ENCODE measurements at regions not wholly inside any gene's neighbourhood (a gene's known extent, or its start where the extent isn't known, plus 50 kb on each side); places are given as distances from the start of the nearest gene placed in this dataset.

DNA sequence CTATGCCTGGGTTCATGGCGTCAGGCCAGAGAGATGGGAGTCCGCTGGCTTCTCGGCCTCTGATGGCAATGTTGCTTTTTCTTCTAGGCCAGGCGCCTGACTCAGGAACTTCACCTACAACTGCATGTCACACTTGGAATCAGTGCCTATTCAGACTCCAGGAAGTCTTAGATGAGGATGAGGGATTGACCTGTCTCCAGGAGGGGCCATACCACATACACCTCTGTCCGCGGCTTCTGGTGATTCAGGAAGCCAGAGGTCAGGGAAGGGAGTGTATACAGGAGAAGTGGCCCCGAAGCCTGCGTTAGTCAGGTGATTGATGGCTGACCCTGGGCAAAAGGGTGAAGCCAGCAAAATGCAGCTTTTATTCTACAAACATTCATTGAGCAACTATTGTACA lies 109.1 kb upstream of the RMDN2 start:
- TF ChIP-seq POLR2A (IDR thresholded peaks at IDR 0.05): no peak
- TF ChIP-seq, protein P1, sequence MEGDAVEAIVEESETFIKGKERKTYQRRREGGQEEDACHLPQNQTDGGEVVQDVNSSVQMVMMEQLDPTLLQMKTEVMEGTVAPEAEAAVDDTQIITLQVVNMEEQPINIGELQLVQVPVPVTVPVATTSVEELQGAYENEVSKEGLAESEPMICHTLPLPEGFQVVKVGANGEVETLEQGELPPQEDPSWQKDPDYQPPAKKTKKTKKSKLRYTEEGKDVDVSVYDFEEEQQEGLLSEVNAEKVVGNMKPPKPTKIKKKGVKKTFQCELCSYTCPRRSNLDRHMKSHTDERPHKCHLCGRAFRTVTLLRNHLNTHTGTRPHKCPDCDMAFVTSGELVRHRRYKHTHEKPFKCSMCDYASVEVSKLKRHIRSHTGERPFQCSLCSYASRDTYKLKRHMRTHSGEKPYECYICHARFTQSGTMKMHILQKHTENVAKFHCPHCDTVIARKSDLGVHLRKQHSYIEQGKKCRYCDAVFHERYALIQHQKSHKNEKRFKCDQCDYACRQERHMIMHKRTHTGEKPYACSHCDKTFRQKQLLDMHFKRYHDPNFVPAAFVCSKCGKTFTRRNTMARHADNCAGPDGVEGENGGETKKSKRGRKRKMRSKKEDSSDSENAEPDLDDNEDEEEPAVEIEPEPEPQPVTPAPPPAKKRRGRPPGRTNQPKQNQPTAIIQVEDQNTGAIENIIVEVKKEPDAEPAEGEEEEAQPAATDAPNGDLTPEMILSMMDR (IDR thresholded peaks at IDR 0.05): no peak
- intact Hi-C loops (cut with DNase I): no loop called here
- DNase-seq (no peak), ATAC-seq (no peak)
- H3K4me1 ChIP-seq: no peaks in the 10 kb centered on the region
- no peaks in the 10 kb centered on the region for H3K36me3 ChIP-seq
- WGBS, 4 donors: 90 to 96% (median 93%) methylated on average over 8 of the region's 8 CpGs
- H3K27me3 ChIP-seq: no peaks in the 10 kb centered on the region
- no peak overlapping the region for H3K27ac ChIP-seq
- H3K4me3 ChIP-seq: no peak overlapping the region
- peaks cover 0 to 9% (median 0%) of the 10 kb centered on the region in 12 donors for H3K9me3 ChIP-seq

DNA sequence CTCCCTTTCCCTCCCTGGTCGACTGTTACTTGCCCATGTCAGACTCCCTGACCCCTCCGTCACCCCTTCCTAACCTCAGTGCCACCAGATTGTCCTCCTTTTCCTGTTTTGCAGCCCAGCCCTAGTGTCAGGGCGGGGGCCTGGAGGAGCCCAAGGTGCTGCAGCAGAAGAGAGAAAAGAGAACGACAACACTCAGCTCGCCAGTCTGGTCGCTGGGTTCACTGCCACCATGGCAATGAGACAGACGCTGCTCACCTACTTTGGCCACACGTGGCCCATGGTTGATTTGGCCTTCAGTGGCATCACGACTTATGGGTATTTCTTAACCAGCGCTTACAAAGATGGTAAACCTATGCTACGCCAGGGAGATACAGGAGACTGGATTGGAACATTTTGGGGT lies 108.4 kb upstream of the RMDN2 start:
- no peak for ATAC-seq
- Histone ChIP-seq H3K27ac (no peak overlapping the region), H3K4me1 (no peaks in the 10 kb centered on the region), H3K27me3 (no peaks in the 10 kb centered on the region), H3K36me3 (no peaks in the 10 kb centered on the region), H3K9me3 (peaks cover 0 to 11% (median 0%) of the 10 kb centered on the region in 12 donors), H3K4me3 (no peak overlapping the region)
- no peak for DNase-seq
- intact Hi-C loops (cut with DNase I): no loop called here
- 91 to 93% (median 92%) methylated on average over 11 of the region's 11 CpGs for WGBS, 4 donors
- TF ChIP-seq POLR2A (IDR thresholded peaks at IDR 0.05): no peak
- TF ChIP-seq, protein P1 (IDR thresholded peaks at IDR 0.05): no peak

DNA sequence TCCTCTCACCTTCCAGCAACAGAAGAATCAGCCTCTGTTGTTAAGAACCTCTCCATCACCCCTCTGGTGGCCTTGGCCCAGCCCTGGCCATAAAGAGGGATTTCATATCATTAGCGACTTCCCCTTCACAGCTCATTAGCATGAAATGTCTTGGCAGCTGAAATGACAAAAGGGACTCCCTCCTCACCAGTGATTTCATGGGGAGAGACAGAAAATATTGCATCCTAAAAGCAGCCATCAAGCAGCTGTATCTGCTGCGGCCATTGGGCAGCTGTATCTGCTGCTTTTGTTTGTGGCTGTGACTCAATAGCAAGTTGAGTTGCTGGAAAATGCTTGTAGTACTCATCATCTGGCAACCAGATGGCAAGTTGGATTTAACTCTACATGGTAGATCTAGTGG lies 105.9 kb upstream of the RMDN2 start:
- H3K4me3 ChIP-seq: no peak overlapping the region
- TF ChIP-seq, protein P1 (IDR thresholded peaks at IDR 0.05): no peak
- no peak for TF ChIP-seq POLR2A (IDR thresholded peaks at IDR 0.05)
- H3K36me3 ChIP-seq: no peaks in the 10 kb centered on the region
- H3K27ac ChIP-seq: no peak overlapping the region
- ATAC-seq: no peak
- no peak for DNase-seq
- no peaks in the 10 kb centered on the region for H3K27me3 ChIP-seq
- H3K4me1 ChIP-seq: peaks cover 0 to 17% (median 0%) of the 10 kb centered on the region in 12 donors
- intact Hi-C loops (cut with DNase I): no loop called here
- WGBS, 4 donors: 53 to 87% (median 75%) methylated on average over 2 of the region's 2 CpGs
- H3K9me3 ChIP-seq: peaks cover 0 to 11% (median 0%) of the 10 kb centered on the region in 12 donors

DNA sequence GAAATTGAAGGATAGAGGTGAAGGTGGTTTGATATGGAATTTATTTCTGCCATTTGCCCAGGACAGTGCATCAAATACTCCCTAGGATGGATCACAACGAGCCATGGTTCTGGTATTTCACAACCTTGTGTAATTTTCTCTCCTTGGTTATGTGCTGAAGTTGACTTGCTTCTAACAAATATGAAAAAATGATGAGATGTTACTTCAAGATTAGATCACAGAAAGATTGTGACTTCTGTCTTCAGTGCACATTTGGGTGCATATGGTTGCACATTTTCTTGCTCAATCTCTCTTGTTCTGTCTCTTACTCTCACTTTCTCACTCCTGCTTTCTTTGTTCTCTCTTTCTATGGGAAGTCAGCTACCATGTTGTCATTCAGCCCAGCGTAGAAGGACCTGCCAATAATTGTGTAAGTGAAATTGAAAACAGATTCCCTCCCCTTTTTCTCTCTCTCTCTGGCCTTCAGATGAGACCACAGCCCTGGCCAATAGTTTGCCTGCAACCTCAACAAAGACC lies 104.6 kb upstream of the RMDN2 start:
- ATAC-seq (no peak), DNase-seq (no peak)
- TF ChIP-seq, protein P1 (IDR thresholded peaks at IDR 0.05): no peak
- TF ChIP-seq POLR2A (IDR thresholded peaks at IDR 0.05): no peak
- H3K4me3 ChIP-seq: no peak overlapping the region
- intact Hi-C loops (cut with DNase I): loop anchor here in 3 of 10 donors (5.0 to 10.0 kb wide), 3 partner anchors 166 to 393 kb away; no protein-coding TSS in a partner anchor
- H3K36me3 ChIP-seq: no peaks in the 10 kb centered on the region
- H3K27me3 ChIP-seq: no peaks in the 10 kb centered on the region
- H3K4me1 ChIP-seq: peaks cover 0 to 21% (median 0%) of the 10 kb centered on the region in 12 donors
- WGBS, 4 donors: 89 to 92% (median 90%) methylated on average over 2 of the region's 2 CpGs
- no peak overlapping the region for H3K27ac ChIP-seq
- H3K9me3 ChIP-seq: peaks cover 0 to 11% (median 0%) of the 10 kb centered on the region in 12 donors
